Stimulated activated CD4-positive, alpha-beta T cell treated with anti-CD3 and anti-CD28 coated beads, Interleukin-15, amount 100 ng/mL, for 48 hours (primary cell): ENCODE measurements at regions not wholly inside any gene's neighbourhood (a gene's known extent, or its start where the extent isn't known, plus 50 kb on each side); places are given as distances from the start of the nearest gene placed in this dataset.

Source experiments
- DNase-seq, 2 donors: peaks; one replicate each; pipeline ENCODE4 v3.0.0-alpha.2; 2020; ENCODE audit warnings: low read depth in 2 of 2

DNA sequence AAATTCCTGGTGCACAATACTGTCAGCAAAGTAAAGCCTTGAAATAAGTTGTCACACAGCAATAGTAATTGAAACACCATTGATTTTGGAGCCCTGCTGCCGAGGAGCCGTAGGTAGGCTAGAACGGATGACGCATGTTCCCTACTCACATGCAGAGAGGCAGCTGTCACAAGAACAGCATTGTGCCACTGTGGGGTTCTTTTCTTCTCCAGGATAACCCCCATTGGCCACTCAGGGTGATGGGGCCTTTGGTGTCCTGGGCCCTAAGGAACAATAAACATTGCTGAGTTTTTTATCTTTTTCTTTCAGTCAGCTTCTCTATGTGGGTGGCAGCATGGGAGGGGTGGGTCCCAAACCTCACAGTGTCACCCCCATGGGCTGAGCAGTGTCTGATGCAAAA lies 542.3 kb downstream of the BCOR start:
- DNase-seq = no peak

GRCh38 chrX:39556056-39556455 lies 541.7 kb downstream of the BCOR start:
- no peak for DNase-seq

DNA sequence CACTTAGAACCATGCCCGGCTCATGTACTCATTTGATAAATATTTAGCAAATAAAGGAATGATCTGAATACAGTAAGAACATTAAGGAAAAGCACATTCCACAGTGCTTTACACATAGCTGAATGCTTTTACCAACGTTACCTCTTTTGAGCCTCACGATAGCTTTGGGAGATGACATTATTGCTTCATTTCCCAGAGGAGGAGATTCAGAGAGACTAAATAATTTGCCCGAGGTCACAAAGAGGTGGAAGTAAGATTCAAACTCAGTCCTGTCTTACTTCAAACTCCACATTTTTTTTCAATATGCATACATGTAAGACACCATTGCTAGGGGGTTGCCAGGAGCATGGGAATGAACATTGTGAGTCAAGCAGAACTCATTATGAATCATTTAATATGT lies 538.5 kb downstream of the BCOR start:
- DNase-seq = no peak

- no peak for DNase-seq
These were observed 537.5 kb downstream of the BCOR start for GRCh38 chrX:39560271-39560670.

GRCh38 chrX:39563178-39563577 lies 534.6 kb downstream of the BCOR start:
- DNase-seq = no peak

GRCh38 chrX:39564751-39565150 lies 533.0 kb downstream of the BCOR start:
- no peak for DNase-seq

DNA sequence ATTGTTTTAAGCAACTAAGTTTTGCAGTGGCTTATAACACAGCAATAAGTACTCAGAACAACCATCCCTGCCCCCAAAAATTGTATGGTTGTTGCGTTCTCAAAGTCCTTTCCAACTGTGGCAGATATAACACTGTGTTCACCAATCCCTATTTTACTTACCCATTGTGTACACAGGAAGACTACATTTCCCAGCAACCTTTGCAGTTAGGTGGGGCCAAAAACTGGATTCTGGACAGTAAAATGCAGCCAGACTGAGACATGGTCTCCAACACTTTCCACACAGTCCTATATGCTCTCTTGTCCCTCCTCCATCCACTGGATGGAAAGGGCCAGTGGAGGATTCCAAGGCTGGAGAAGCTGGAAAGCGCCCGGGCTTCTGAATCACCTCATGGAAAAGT lies 523.6 kb downstream of the BCOR start:
- DNase-seq = no peak

GRCh38 chrX:39576041-39576872 lies 521.5 kb downstream of the BCOR start:
- no peak for DNase-seq

DNA sequence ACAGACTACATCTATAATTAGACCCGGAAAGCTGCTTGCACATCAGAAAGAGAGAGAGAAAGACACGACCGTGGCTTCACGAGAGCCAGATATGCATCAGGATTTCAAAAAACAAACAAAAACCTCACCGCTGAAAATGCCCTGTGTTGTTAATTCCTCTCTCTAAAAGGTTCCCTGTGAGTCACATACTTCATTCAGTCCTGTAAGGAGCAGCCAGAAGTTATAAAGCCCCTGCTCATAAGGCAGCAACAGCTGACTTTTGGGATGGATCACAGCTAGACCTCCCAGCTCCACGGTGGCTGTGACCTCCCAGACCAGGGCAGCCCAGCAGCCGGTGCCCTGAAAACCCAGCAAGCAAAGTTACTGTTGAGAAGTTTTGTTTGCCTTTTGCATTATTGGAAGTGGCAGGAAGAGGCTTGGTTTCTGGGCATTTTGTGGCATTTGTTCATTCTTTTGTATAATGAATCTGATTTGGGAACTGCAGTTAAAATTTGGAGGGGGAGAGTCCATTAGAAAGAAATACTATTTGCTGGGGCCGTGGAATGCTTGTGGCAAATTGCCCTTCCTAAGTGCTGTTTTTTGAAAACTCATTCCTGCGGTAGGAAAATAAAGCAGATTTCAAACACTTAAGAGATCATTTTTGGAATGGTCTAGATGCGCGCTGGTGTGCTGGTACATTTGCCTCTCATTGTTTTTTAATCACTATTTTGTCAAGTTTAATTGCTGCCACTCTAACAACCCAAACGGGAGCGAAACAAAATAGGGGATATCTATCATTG lies 520.4 kb downstream of the BCOR start:
- no peak for DNase-seq

DNA sequence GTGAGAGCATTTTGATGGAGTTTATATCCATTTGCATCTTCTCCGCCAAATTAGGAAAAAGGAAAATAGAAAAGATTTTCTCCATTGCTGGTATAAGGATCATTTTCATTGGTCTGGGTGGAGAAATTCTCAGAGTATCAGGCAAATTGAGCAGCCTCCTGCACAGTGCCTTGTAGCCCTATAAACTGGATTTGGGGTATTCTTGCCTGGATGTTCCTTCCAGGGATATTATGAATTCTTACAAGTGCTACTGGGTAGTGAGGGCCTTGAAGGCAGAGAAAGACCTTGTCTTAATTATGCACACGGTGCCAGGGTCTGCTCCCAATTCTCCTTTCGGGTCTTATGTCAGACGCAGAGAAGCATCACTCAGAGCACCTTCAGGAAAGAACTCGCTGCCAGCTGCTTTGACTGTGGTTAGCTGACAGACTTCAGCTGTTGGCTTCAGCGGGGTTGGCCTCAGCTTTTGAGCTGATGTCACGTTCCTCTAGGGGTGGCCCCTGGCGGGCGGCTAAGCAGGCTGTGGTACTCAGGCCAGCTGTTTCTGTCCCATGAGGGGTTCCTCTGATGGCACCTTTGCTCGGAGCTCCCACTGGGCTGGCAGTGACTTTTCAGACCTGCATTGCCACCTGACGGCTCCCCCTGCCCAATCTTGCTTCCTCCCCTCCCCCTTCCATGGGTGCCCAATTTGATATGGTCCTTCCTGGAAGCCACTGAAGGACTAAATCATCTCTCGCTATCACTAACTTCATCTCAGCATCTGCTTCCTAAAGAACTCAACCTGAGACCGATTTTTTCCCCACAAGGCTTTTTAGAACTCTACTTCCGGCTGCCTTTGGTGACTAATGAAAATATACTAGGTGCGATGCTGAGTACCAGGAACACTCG lies 519.5 kb downstream of the BCOR start:
- DNase-seq = peak; percentile 42 to 60

DNA sequence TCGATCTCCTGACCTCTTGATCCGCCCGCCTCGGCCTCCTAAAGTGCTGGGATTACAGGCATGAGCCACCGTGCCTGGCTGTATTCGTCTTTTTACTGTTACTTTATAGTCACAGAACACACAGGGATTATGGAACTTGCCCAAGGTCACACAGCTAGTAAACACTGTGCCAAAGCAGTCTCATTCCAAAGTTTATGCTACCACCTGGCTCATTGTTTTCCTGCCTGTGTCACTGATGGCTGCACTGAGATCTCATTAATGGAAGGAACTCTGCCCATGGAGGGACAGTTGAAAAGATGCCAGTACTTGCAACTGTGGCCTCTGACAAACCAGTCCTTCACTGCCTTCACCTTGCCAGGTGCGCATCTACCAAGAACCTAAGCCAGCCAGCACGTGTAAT lies 517.7 kb downstream of the BCOR start:
- DNase-seq = no peak

DNA sequence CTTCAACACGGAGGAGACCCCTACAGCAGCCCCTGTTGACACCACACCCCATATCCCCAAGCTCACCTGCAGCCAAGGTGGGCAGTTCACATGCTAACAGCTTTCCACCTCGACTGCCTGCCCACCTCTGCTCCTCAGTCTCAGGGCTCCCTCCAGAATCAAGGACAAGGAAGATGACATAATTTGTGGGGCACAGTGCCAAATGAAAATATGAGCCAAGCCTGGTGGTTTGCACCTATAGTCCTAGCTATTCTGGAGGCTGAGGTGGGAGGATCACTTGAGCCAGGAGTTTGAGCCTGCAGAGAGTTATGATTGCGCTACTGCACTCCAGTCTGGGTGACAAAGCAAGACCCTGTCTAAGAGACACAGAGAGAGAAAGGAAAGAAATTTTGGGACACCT lies 516.3 kb downstream of the BCOR start:
- no peak for DNase-seq

DNA sequence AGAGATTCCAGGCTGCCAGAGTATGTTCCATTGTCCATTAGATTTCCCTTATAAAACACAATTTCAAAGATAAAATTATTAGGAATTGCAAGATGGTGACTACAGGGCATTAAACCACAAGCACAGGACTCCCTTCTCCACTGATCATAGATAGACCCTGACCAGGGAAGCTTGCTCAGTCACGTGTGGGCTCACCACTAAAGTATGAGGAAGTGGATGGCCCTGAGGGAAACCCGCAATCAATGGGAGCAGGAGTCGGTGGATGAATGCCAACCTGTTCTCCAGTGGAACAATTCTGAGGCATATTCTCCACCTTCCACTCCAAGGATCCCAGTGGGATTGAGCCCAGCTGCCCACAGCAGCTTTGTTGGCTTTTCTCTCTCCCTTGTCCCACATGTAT lies 515.7 kb downstream of the BCOR start:
- DNase-seq = no peak

- no peak for DNase-seq
These were observed 514.8 kb downstream of the BCOR start for GRCh38 chrX:39582976-39583375.

DNA sequence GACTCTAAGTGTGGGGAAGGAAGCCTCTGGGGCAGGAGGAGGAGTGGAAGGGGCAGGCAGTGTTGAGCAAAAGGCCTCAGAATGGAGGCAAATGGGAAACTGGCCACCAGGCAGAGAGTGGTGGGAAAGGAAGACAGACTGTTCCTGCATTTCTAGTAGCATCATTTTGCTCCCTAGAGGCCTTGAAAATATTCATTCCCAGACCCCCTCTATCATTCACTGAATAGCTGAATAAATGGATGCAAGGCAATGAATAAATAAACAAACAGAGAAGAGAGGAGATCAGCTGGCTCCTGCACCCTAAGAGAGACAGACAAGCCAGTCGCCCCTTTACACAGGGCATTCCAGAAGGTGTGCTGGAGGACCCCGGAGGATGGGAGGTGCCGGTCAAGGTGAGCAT lies 511.9 kb downstream of the BCOR start:
- DNase-seq = no peak

GRCh38 chrX:39586359-39586758 lies 511.4 kb downstream of the BCOR start:
- no peak for DNase-seq

- no peak for DNase-seq
These were observed 506.7 kb downstream of the BCOR start for GRCh38 chrX:39591099-39591498.

DNA sequence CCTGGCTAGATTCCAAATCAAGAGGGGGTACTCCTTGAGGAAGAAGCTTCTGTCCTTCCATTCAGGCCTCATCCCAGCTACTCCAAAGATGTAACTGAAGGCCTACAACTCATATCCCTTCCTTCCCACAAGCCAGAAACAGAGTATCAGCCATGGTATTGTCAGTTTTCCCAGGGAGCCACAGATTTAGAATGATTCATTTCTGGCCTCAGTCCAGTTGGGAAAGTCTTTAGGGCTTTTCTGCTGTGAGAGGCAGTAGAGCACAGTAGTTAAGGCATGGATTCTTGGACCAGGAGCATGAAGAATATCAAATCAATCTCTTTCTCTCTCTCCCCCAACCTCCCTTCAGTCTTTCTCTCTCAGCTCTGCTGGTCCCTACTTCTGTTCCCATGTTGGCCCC lies 505.0 kb downstream of the BCOR start:
- DNase-seq = no peak

- DNase-seq = no peak
These were observed 501.8 kb downstream of the BCOR start for GRCh38 chrX:39595977-39596376.

DNA sequence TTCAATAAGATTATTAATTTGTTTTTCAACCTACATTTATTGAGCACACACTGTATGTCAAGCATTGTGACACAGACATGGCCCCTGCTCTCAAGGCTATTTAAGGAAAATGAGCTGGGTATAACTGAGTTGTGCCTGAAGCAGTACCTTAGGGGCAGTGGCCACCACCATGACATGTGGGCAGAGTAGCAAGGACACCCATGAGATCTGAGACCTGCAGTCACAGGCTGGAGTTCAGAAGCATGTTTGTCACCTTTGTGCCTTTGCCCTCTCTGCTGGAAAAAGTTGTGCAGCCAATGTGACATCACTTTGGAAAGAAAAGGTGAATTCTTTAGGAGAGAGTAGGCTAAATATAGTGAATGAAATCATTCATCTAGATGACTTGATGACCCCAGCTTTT lies 501.3 kb downstream of the BCOR start:
- DNase-seq = no peak

DNA sequence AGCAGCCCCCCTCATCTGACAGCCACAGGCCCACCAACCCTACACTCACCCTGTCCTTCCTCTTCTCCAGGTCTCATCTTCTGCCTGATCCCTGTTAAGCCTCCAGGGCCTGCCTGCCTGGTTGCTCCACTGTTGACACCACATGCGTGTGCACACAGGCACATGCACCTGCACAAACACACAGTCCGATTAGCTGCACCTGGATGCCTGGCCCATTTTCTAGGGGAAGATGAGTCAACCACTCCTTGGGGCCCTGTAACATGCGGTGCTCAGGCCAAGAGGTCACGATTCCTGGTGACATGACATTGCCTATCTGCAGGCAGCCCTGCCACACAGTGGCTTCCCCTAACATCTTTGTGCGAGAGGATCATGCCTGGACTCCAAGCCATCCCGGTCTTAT lies 498.4 kb downstream of the BCOR start:
- no peak for DNase-seq

GRCh38 chrX:39600222-39600621 lies 497.5 kb downstream of the BCOR start:
- DNase-seq = no peak
